Naive thymus-derived CD8-positive, alpha-beta T cell (primary cell): ENCODE measurements at regions not wholly inside any gene's neighbourhood (a gene's known extent, or its start where the extent isn't known, plus 50 kb on each side); places are given as distances from the start of the nearest gene placed in this dataset.

Experiments used
- ATAC-seq, 2 donors: fragments of 150-1000 bp; cut with Tn5 transposase in 1 of 2; sonication (Bioruptor Pico), chemical (Tn5 transposase) in 1 of 2; 1 replicate in 1 of 2; 2 replicates in 1 of 2; pipeline ENCODE4 v1.10.0; 2021; ENCODE audit warnings: mild to moderate bottlenecking in 2 of 2, moderate library complexity in 2 of 2
- POLR2A ChIA-PET: fragments of 350-600 bp; sonication (Branson Sonifier 250); formaldehyde crosslinking; loops from one replicate; lab custom pipeline; 2021; ENCODE audit warnings: antibody characterized with exemption; lab: Charles Lee
- DNase-seq, 10 donors: peaks; one replicate each; pipeline versions ENCODE4 v3.0.0 to v3.0.0-alpha.2; 2020 to 2022
- H3K27ac Mint-ChIP-seq, 10 donors: one replicate each; pipeline ENCODE4 v1.8.0; 2020 to 2022; ENCODE audit warnings: mild to moderate bottlenecking in 10 of 10, mixed read lengths in 10 of 10, moderate library complexity in 4 of 10, inconsistent platforms in 1 of 10
- H3K27me3 Mint-ChIP-seq, 5 donors: one replicate each; pipeline ENCODE4 v1.8.0; 2021 to 2022; ENCODE audit warnings: mixed read lengths in 5 of 5
- H3K36me3 Mint-ChIP-seq, 3 donors: one replicate each; pipeline ENCODE4 v1.8.0; 2020 to 2022; ENCODE audit warnings: mixed read lengths in 3 of 3, mild to moderate bottlenecking in 2 of 3, inconsistent platforms in 1 of 3
- H3K4me1 Mint-ChIP-seq, 4 donors: one replicate each; pipeline ENCODE4 v1.8.0; 2021 to 2022; ENCODE audit warnings: mixed read lengths in 4 of 4
- H3K4me3 Mint-ChIP-seq, 10 donors: one replicate each; pipeline ENCODE4 v1.8.0; 2020 to 2022; ENCODE audit warnings: mild to moderate bottlenecking in 10 of 10, mixed read lengths in 10 of 10, moderate library complexity in 6 of 10, inconsistent platforms in 1 of 10
- H3K9me3 Mint-ChIP-seq, 9 donors: one replicate each; pipeline ENCODE4 v1.8.0; 2020 to 2022; ENCODE audit warnings: mixed read lengths in 9 of 9, mild to moderate bottlenecking in 3 of 9, inconsistent platforms in 1 of 9, moderate library complexity in 1 of 9

- POLR2A ChIA-PET = no interaction called here
- Mint-ChIP-seq H3K4me1 (no peaks in the 10 kb centered on the region), H3K9me3 (peaks cover 0 to 11% (median 3%) of the 10 kb centered on the region in 9 donors), H3K36me3 (no peaks in the 10 kb centered on the region), H3K27ac (no peak overlapping the region), H3K27me3 (no peaks in the 10 kb centered on the region), H3K4me3 (no peak overlapping the region)
- ATAC-seq (no peak), DNase-seq (no peak)
Observed at GRCh38 chr22:34113381-34113780, 193.1 kb upstream of the LARGE1 start.

GRCh38 chr22:34114406-34114805, 194.1 kb upstream of the LARGE1 start:
- H3K27me3 Mint-ChIP-seq = no peaks in the 10 kb centered on the region
- no peaks in the 10 kb centered on the region for H3K4me1 Mint-ChIP-seq
- H3K36me3 Mint-ChIP-seq = no peaks in the 10 kb centered on the region
- no peak overlapping the region for H3K27ac Mint-ChIP-seq
- H3K9me3 Mint-ChIP-seq = peaks cover 0 to 17% (median 3%) of the 10 kb centered on the region in 9 donors
- POLR2A ChIA-PET = no interaction called here
- ATAC-seq = no peak
- DNase-seq = no peak
- H3K4me3 Mint-ChIP-seq = no peak overlapping the region

- no peak overlapping the region for H3K4me3 Mint-ChIP-seq
- DNase-seq = no peak
- H3K4me1 Mint-ChIP-seq = no peaks in the 10 kb centered on the region
- no peak overlapping the region for H3K27ac Mint-ChIP-seq
- H3K36me3 Mint-ChIP-seq = no peaks in the 10 kb centered on the region
- POLR2A ChIA-PET = no interaction called here
- no peak for ATAC-seq
- peaks cover 0 to 2% (median 0%) of the 10 kb centered on the region in 5 donors for H3K27me3 Mint-ChIP-seq
- peaks cover 0 to 17% (median 4%) of the 10 kb centered on the region in 9 donors for H3K9me3 Mint-ChIP-seq
Observed at GRCh38 chr22:34115722-34116121, 195.4 kb upstream of the LARGE1 start.

- no peak overlapping the region for H3K27ac Mint-ChIP-seq
- H3K36me3 Mint-ChIP-seq = no peaks in the 10 kb centered on the region
- H3K4me3 Mint-ChIP-seq = no peak overlapping the region
- ATAC-seq (no peak), DNase-seq (no peak)
- POLR2A ChIA-PET = no interaction called here
- H3K27me3 Mint-ChIP-seq = peaks cover 0 to 3% (median 0%) of the 10 kb centered on the region in 5 donors
- peaks cover 0 to 17% (median 4%) of the 10 kb centered on the region in 9 donors for H3K9me3 Mint-ChIP-seq
- H3K4me1 Mint-ChIP-seq = no peaks in the 10 kb centered on the region
Observed at GRCh38 chr22:34116126-34116525, 195.8 kb upstream of the LARGE1 start.

- Mint-ChIP-seq H3K27me3 (peaks cover 4 to 11% (median 6%) of the 10 kb centered on the region in 5 donors), H3K9me3 (peaks cover 0 to 26% (median 9%) of the 10 kb centered on the region in 9 donors), H3K4me3 (no peak overlapping the region), H3K4me1 (no peaks in the 10 kb centered on the region), H3K27ac (no peak overlapping the region), H3K36me3 (no peaks in the 10 kb centered on the region)
- ATAC-seq = no peak
- POLR2A ChIA-PET = no interaction called here
- no peak for DNase-seq
Observed at GRCh38 chr22:34122042-34122441, 201.8 kb upstream of the LARGE1 start.

GRCh38 chr22:34129691-34130486, 209.6 kb upstream of the LARGE1 start:
- no peak overlapping the region for H3K4me3 Mint-ChIP-seq
- peaks cover 0 to 11% (median 0%) of the 10 kb centered on the region in 9 donors for H3K9me3 Mint-ChIP-seq
- ATAC-seq = no peak
- POLR2A ChIA-PET = no interaction called here
- DNase-seq = no peak
- H3K27ac Mint-ChIP-seq = no peak overlapping the region
- peaks cover 4 to 15% (median 10%) of the 10 kb centered on the region in 5 donors for H3K27me3 Mint-ChIP-seq
- no peaks in the 10 kb centered on the region for H3K4me1 Mint-ChIP-seq
- H3K36me3 Mint-ChIP-seq = no peaks in the 10 kb centered on the region

GRCh38 chr22:34135749-34136148, 215.5 kb upstream of the LARGE1 start:
- Mint-ChIP-seq H3K9me3 (peaks cover 0 to 11% (median 0%) of the 10 kb centered on the region in 9 donors), H3K4me3 (no peak overlapping the region), H3K36me3 (no peaks in the 10 kb centered on the region), H3K27me3 (peaks cover 0 to 13% (median 2%) of the 10 kb centered on the region in 5 donors), H3K27ac (no peak overlapping the region), H3K4me1 (no peaks in the 10 kb centered on the region)
- no peak for DNase-seq
- ATAC-seq = no peak
- POLR2A ChIA-PET = no interaction called here

GRCh38 chr22:34150023-34150422, 229.7 kb upstream of the LARGE1 start:
- no peak for DNase-seq
- no peaks in the 10 kb centered on the region for H3K4me1 Mint-ChIP-seq
- peaks cover 0 to 10% (median 4%) of the 10 kb centered on the region in 3 donors for H3K36me3 Mint-ChIP-seq
- H3K27ac Mint-ChIP-seq = no peak overlapping the region
- POLR2A ChIA-PET = no interaction called here
- H3K9me3 Mint-ChIP-seq = peaks cover 0 to 39% (median 17%) of the 10 kb centered on the region in 9 donors
- no peak overlapping the region for H3K4me3 Mint-ChIP-seq
- no peak for ATAC-seq
- H3K27me3 Mint-ChIP-seq = peaks cover 0 to 11% (median 4%) of the 10 kb centered on the region in 5 donors

GRCh38 chr22:34159491-34159890, 239.2 kb upstream of the LARGE1 start:
- Mint-ChIP-seq H3K27ac (no peak overlapping the region), H3K36me3 (no peaks in the 10 kb centered on the region), H3K9me3 (peaks cover 0 to 5% (median 0%) of the 10 kb centered on the region in 9 donors), H3K4me1 (no peaks in the 10 kb centered on the region), H3K27me3 (peaks cover 0 to 15% (median 2%) of the 10 kb centered on the region in 5 donors), H3K4me3 (no peak overlapping the region)
- DNase-seq (no peak), ATAC-seq (no peak)
- POLR2A ChIA-PET = no interaction called here

GRCh38 chr22:34160141-34160783, 240.0 kb upstream of the LARGE1 start:
- ATAC-seq = no peak
- no peaks in the 10 kb centered on the region for H3K4me1 Mint-ChIP-seq
- peak overlapping the region in 1 of 10 donors; percentile 35 for H3K27ac Mint-ChIP-seq
- no peaks in the 10 kb centered on the region for H3K36me3 Mint-ChIP-seq
- H3K4me3 Mint-ChIP-seq = no peak overlapping the region
- H3K27me3 Mint-ChIP-seq = peaks cover 0 to 19% (median 2%) of the 10 kb centered on the region in 5 donors
- DNase-seq = no peak
- POLR2A ChIA-PET = no interaction called here
- peaks cover 0 to 4% (median 0%) of the 10 kb centered on the region in 9 donors for H3K9me3 Mint-ChIP-seq

- Mint-ChIP-seq H3K27ac (no peak overlapping the region), H3K27me3 (peaks cover 0 to 22% (median 2%) of the 10 kb centered on the region in 5 donors)
Observed at GRCh38 chr22:34161431-34162123, 241.3 kb upstream of the LARGE1 start.

GRCh38 chr22:34198976-34199375, 278.7 kb upstream of the LARGE1 start:
- Mint-ChIP-seq H3K27me3 (peaks cover 0 to 9% (median 3%) of the 10 kb centered on the region in 5 donors), H3K9me3 (peaks cover 0 to 9% (median 0%) of the 10 kb centered on the region in 9 donors), H3K4me1 (no peaks in the 10 kb centered on the region), H3K27ac (no peak overlapping the region), H3K36me3 (no peaks in the 10 kb centered on the region), H3K4me3 (no peak overlapping the region)
- DNase-seq (no peak), ATAC-seq (no peak)
- POLR2A ChIA-PET = no interaction called here

More at GRCh38 chr22:34161431-34162123, 241.3 kb upstream of the LARGE1 start:
- DNase-seq (no peak), ATAC-seq (no peak)
- no peaks in the 10 kb centered on the region for H3K4me1 Mint-ChIP-seq
- H3K36me3 Mint-ChIP-seq = no peaks in the 10 kb centered on the region
- peaks cover 0 to under 1% (median 0%) of the 10 kb centered on the region in 9 donors for H3K9me3 Mint-ChIP-seq
- no peak overlapping the region for H3K4me3 Mint-ChIP-seq
- POLR2A ChIA-PET = no interaction called here

GRCh38 chr22:34210301-34210700, 290.0 kb upstream of the LARGE1 start:
- Mint-ChIP-seq H3K4me3 (no peak overlapping the region), H3K27me3 (peaks cover 0 to 10% (median 1%) of the 10 kb centered on the region in 5 donors), H3K4me1 (no peaks in the 10 kb centered on the region), H3K27ac (no peak overlapping the region), H3K9me3 (peaks cover 2 to 25% (median 6%) of the 10 kb centered on the region in 9 donors), H3K36me3 (peaks cover 0 to 7% (median 0%) of the 10 kb centered on the region in 3 donors)
- ATAC-seq (no peak), DNase-seq (no peak)
- POLR2A ChIA-PET = no interaction called here
